ENCODE measurements at regions not wholly inside any gene's neighbourhood (a gene's known extent, or its start where the extent isn't known, plus 50 kb on each side); places are given as distances from the start of the nearest gene placed in this dataset.

DNA sequence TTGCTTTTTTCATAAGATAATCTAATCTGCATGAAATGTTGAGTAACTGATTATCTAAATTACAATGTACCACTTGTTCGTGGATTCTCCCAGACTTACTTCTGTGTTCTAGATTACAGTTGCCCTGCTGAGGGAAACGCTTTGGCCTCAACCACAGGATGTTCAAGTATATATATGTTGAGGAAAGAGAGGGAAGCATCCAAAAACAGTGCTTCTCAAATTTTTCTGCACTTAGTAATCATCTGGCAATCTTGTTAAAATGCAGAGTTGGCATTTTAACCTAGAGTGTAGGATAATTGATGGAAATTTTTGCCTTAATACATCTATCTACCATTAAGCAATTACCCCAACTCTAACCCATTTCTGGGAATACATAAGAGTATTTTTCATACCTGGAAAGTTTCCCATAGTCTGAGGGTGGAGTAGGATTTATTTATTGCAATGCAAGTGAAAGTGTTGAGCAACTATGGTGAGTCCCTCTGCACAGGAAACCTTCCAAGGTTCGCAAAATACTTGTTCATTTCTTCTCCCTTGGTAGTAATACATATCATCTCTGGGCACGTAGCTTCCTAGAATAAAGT, 59.6 kb upstream of the C1GALT1 start:
- no peak overlapping the region for H3K27ac ChIP-seq (ENCODE audit: low read depth, low read length)

DNA sequence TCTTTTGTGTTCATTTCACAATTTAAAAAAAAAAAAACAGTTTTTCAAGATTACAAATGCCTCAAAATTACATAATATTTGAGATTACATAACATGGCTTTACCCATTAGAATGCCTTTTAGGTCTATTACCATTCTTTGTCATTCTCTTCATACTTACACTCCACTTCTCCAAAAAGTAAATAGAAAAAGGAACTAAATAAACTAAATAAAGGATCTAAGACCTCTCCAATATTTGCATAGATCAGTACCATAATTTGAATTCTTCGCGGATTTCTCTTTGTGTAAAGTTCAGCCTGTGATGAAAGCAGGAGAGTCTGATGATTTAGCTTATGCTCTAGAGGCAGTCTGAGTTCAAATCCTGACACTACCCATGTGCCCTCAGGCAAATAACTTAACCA, 56.4 kb upstream of the C1GALT1 start:
- H3K4me1 ChIP-seq (ENCODE audit: insufficient read depth, low read length) = peaks cover 4% of the 10 kb centered on the region
- no peaks in the 10 kb centered on the region for H3K36me3 ChIP-seq (ENCODE audit: insufficient read depth, low read length)
- 100% methylated on average over 2 of the region's 2 CpGs for WGBS
- H3K27ac ChIP-seq (ENCODE audit: low read depth, low read length) = no peak overlapping the region
- H3K9ac ChIP-seq (ENCODE audit: low read depth, low read length) = no peak overlapping the region
- no peaks in the 10 kb centered on the region for H3K27me3 ChIP-seq (ENCODE audit: insufficient read depth, low read length)
- H3K4me3 ChIP-seq (ENCODE audit: low read length) = no peak overlapping the region
- H3K9me3 ChIP-seq (ENCODE audit: insufficient read depth, low read depth, low read length) = no peaks in the 10 kb centered on the region

More for the DNA sequence above, 59.6 kb upstream of the C1GALT1 start:
- Histone ChIP-seq H3K4me1 (ENCODE audit: insufficient read depth, low read length) (no peaks in the 10 kb centered on the region), H3K9me3 (ENCODE audit: insufficient read depth, low read depth, low read length) (no peaks in the 10 kb centered on the region), H3K9ac (ENCODE audit: low read depth, low read length) (no peak overlapping the region), H3K36me3 (ENCODE audit: insufficient read depth, low read length) (no peaks in the 10 kb centered on the region), H3K4me3 (ENCODE audit: low read length) (no peak overlapping the region), H3K27me3 (ENCODE audit: insufficient read depth, low read length) (no peaks in the 10 kb centered on the region)
- 97% methylated on average over 4 of the region's 4 CpGs for WGBS

DNA sequence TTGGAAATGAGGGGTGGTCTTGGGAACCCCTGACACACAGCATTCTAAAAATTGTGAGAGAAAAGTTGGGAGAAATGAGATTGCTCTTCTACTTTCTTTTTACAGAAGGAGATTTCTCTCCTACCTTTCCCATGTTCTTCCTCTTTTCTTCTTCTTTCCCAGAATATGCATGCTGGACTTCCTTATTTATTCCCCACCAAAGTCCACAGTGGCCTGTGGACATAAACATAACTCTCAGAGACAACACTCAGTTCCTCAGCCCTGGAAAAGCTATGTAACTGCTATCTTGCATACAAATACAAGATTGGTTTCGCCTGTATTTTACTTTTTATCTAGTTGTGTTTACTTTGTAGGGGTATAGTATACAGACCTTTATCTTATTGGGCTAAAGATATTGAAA, 54.6 kb upstream of the C1GALT1 start:
- Histone ChIP-seq H3K9ac (ENCODE audit: low read depth, low read length) (no peak overlapping the region), H3K36me3 (ENCODE audit: insufficient read depth, low read length) (no peaks in the 10 kb centered on the region), H3K27me3 (ENCODE audit: insufficient read depth, low read length) (no peaks in the 10 kb centered on the region), H3K9me3 (ENCODE audit: insufficient read depth, low read depth, low read length) (no peaks in the 10 kb centered on the region), H3K27ac (ENCODE audit: low read depth, low read length) (no peak overlapping the region), H3K4me3 (ENCODE audit: low read length) (no peak overlapping the region), H3K4me1 (ENCODE audit: insufficient read depth, low read length) (peaks cover 12% of the 10 kb centered on the region)
- no CpG with 5 or more reads among the region's 1 CpG for WGBS

DNA sequence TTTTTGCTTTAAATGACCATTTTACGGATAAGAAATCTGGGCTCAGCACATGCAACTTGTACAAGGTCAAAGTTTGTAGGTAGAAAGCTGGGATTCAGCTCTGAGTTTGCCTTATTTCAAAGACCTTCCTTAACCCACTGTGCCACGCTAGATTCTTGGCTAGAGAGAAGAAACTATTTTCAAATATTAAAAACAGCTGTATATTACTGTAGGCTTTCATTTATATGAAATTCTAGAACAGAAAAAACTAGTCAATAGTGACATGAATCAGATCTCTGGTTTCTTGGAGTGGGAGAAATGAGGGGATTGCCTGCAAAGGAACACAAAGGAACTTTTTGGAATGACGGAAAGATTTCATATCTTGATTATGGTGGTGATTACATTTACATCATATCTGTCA, 53.0 kb upstream of the C1GALT1 start:
- no peak overlapping the region for H3K4me3 ChIP-seq (ENCODE audit: low read length)
- no peaks in the 10 kb centered on the region for H3K36me3 ChIP-seq (ENCODE audit: insufficient read depth, low read length)
- no peak overlapping the region for H3K9ac ChIP-seq (ENCODE audit: low read depth, low read length)
- H3K9me3 ChIP-seq (ENCODE audit: insufficient read depth, low read depth, low read length) = no peaks in the 10 kb centered on the region
- 100% methylated on average over 1 of the region's 3 CpGs for WGBS
- H3K4me1 ChIP-seq (ENCODE audit: insufficient read depth, low read length) = peaks cover 12% of the 10 kb centered on the region
- H3K27me3 ChIP-seq (ENCODE audit: insufficient read depth, low read length) = no peaks in the 10 kb centered on the region
- H3K27ac ChIP-seq (ENCODE audit: low read depth, low read length) = no peak overlapping the region

DNA sequence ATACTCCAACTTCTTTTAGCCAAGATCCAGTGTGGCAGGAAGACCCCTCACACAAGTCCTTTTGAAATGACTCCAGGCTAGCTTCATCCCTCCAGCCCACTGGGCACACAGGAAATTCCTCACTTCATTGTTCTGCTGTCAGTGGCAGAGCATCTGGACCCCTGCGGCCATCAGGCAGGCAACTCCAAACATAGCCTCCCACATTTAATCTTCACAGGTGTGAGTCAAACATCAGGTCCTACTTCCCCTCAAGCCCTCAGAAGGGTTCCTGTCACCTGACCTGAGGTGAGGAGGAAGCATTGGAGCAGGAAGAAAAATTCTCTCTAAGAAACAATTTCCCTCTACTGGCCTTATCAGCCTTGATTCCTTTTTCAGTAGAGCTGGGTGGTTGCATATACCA, 51.1 kb upstream of the C1GALT1 start:
- Histone ChIP-seq H3K9ac (ENCODE audit: low read depth, low read length) (no peak overlapping the region), H3K36me3 (ENCODE audit: insufficient read depth, low read length) (no peaks in the 10 kb centered on the region), H3K4me1 (ENCODE audit: insufficient read depth, low read length) (peaks cover 14% of the 10 kb centered on the region), H3K27me3 (ENCODE audit: insufficient read depth, low read length) (no peaks in the 10 kb centered on the region), H3K27ac (ENCODE audit: low read depth, low read length) (no peak overlapping the region), H3K4me3 (ENCODE audit: low read length) (no peak overlapping the region), H3K9me3 (ENCODE audit: insufficient read depth, low read depth, low read length) (no peaks in the 10 kb centered on the region)
- WGBS = 74% methylated on average over 1 of the region's 1 CpG

Data from HUES64 (cell line).